Skeletal muscle satellite cell (primary cell): ENCODE measurements at regions not wholly inside any gene's neighbourhood (a gene's known extent, or its start where the extent isn't known, plus 50 kb on each side); places are given as distances from the start of the nearest gene placed in this dataset.

Experiments
- H3K27me3 ChIP-seq: 2 replicates; pipeline ENCODE4 v1.7.0; 2013; ENCODE audit warnings: low read length; ENCODE audit not compliant: control insufficient read depth, insufficient read depth
- H3K36me3 ChIP-seq: 2 replicates; pipeline ENCODE4 v1.7.0; 2013; ENCODE audit warnings: mild to moderate bottlenecking, control low read depth, low read length; ENCODE audit not compliant: insufficient read depth
- H3K4me1 ChIP-seq: 2 replicates; pipeline ENCODE4 v1.7.0; 2013; ENCODE audit warnings: low read length; ENCODE audit not compliant: control insufficient read depth, insufficient read depth
- H3K4me2 ChIP-seq: 2 replicates; pipeline ENCODE4 v1.7.0; 2013; ENCODE audit warnings: mild to moderate bottlenecking, low read length
- H3K4me3 ChIP-seq: 2 replicates; pipeline ENCODE4 v1.7.0; 2013; ENCODE audit warnings: low read length
- H3K9ac ChIP-seq: 2 replicates; pipeline ENCODE4 v1.7.0; 2013; ENCODE audit warnings: mild to moderate bottlenecking, low read depth, low read length, moderate library complexity
- H3K9me3 ChIP-seq: replicated peaks from 2 replicates; pipeline ENCODE4 v1.7.0; 2013; ENCODE audit warnings: mild to moderate bottlenecking, control low read depth, low read length

- Histone ChIP-seq H3K4me2 (no peak overlapping the region), H3K4me3 (no peak overlapping the region), H3K9ac (no peak overlapping the region), H3K9me3 (no peaks in the 10 kb centered on the region), H3K27me3 (no peaks in the 10 kb centered on the region), H3K36me3 (no peaks in the 10 kb centered on the region), H3K4me1 (peaks cover 29% of the 10 kb centered on the region)
Observed at GRCh38 chr4:55756208-55756607, 63.4 kb upstream of the EXOC1L start.

GRCh38 chr4:55757356-55757952, 62.1 kb upstream of the EXOC1L start:
- no peak overlapping the region for H3K4me3 ChIP-seq
- no peak overlapping the region for H3K9ac ChIP-seq
- H3K27me3 ChIP-seq, result no peaks in the 10 kb centered on the region
- no peaks in the 10 kb centered on the region for H3K36me3 ChIP-seq
- H3K4me1 ChIP-seq, result peaks cover 29% of the 10 kb centered on the region
- no peak overlapping the region for H3K4me2 ChIP-seq
- H3K9me3 ChIP-seq, result no peaks in the 10 kb centered on the region

- H3K36me3 ChIP-seq, result no peaks in the 10 kb centered on the region
- H3K4me2 ChIP-seq, result no peak overlapping the region
- no peaks in the 10 kb centered on the region for H3K9me3 ChIP-seq
- peaks cover 29% of the 10 kb centered on the region for H3K4me1 ChIP-seq
- no peaks in the 10 kb centered on the region for H3K27me3 ChIP-seq
- H3K9ac ChIP-seq, result no peak overlapping the region
- H3K4me3 ChIP-seq, result no peak overlapping the region
Observed at GRCh38 chr4:55758066-55758465, 61.5 kb upstream of the EXOC1L start.

GRCh38 chr4:55758570-55758969, 61.0 kb upstream of the EXOC1L start:
- H3K27me3 ChIP-seq, result no peaks in the 10 kb centered on the region
- H3K9ac ChIP-seq, result no peak overlapping the region
- no peaks in the 10 kb centered on the region for H3K9me3 ChIP-seq
- H3K36me3 ChIP-seq, result no peaks in the 10 kb centered on the region
- no peak overlapping the region for H3K4me3 ChIP-seq
- no peak overlapping the region for H3K4me2 ChIP-seq
- H3K4me1 ChIP-seq, result peaks cover 29% of the 10 kb centered on the region

- Histone ChIP-seq H3K36me3 (no peaks in the 10 kb centered on the region), H3K9me3 (no peaks in the 10 kb centered on the region), H3K27me3 (no peaks in the 10 kb centered on the region), H3K4me2 (no peak overlapping the region), H3K4me1 (peaks cover 10% of the 10 kb centered on the region), H3K9ac (no peak overlapping the region), H3K4me3 (no peak overlapping the region)
Observed at GRCh38 chr4:55762819-55763218, 56.8 kb upstream of the EXOC1L start.

GRCh38 chr4:55763996-55764395, 55.6 kb upstream of the EXOC1L start:
- H3K9me3 ChIP-seq, result no peaks in the 10 kb centered on the region
- no peak overlapping the region for H3K9ac ChIP-seq
- H3K27me3 ChIP-seq, result no peaks in the 10 kb centered on the region
- no peak overlapping the region for H3K4me3 ChIP-seq
- H3K4me1 ChIP-seq, result no peaks in the 10 kb centered on the region
- no peaks in the 10 kb centered on the region for H3K36me3 ChIP-seq
- H3K4me2 ChIP-seq, result no peak overlapping the region

- no peaks in the 10 kb centered on the region for H3K4me1 ChIP-seq
- H3K36me3 ChIP-seq, result no peaks in the 10 kb centered on the region
- H3K9me3 ChIP-seq, result no peaks in the 10 kb centered on the region
- no peak overlapping the region for H3K4me2 ChIP-seq
- no peak overlapping the region for H3K9ac ChIP-seq
- no peaks in the 10 kb centered on the region for H3K27me3 ChIP-seq
- H3K4me3 ChIP-seq, result no peak overlapping the region
Observed at GRCh38 chr4:55765070-55765469, 54.5 kb upstream of the EXOC1L start.

- H3K9ac ChIP-seq, result no peak overlapping the region
- H3K36me3 ChIP-seq, result no peaks in the 10 kb centered on the region
- H3K4me1 ChIP-seq, result no peaks in the 10 kb centered on the region
- H3K9me3 ChIP-seq, result no peaks in the 10 kb centered on the region
- H3K27me3 ChIP-seq, result no peaks in the 10 kb centered on the region
- H3K4me2 ChIP-seq, result no peak overlapping the region
- no peak overlapping the region for H3K4me3 ChIP-seq
Observed at GRCh38 chr4:55768291-55768690, 51.3 kb upstream of the EXOC1L start.
